ENCODE measurements at regions not wholly inside any gene's neighbourhood (a gene's known extent, or its start where the extent isn't known, plus 50 kb on each side); places are given as distances from the start of the nearest gene placed in this dataset.

DNA sequence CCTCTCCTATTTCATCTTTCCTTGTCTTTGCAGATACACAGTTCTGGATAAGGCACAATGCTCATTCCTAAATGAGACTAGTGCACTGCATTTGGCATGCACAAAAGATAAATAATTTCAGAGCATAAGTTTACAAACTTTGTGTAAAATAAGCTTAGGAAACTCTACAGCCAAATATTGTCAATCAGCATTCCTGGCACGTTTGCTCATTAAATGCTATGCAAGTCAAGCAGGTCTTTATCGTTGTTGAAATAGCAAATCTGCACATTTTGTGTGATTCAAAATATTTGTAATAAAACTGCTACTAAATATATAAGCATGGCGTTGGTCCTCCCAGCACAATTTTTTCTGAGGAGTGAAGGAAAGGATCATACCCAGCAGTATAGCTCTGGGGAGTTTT, 322.1 kb upstream of the NOCT start:
- no peaks in the 10 kb centered on the region for H3K27me3 ChIP-seq (ENCODE audit: control insufficient read depth, insufficient read depth, low read length)
- no peak for DNase-seq (ENCODE audit: low read depth)
- H3K36me3 ChIP-seq (ENCODE audit: control insufficient read depth, insufficient read depth, low read length): no peaks in the 10 kb centered on the region
- TF ChIP-seq, protein P1, sequence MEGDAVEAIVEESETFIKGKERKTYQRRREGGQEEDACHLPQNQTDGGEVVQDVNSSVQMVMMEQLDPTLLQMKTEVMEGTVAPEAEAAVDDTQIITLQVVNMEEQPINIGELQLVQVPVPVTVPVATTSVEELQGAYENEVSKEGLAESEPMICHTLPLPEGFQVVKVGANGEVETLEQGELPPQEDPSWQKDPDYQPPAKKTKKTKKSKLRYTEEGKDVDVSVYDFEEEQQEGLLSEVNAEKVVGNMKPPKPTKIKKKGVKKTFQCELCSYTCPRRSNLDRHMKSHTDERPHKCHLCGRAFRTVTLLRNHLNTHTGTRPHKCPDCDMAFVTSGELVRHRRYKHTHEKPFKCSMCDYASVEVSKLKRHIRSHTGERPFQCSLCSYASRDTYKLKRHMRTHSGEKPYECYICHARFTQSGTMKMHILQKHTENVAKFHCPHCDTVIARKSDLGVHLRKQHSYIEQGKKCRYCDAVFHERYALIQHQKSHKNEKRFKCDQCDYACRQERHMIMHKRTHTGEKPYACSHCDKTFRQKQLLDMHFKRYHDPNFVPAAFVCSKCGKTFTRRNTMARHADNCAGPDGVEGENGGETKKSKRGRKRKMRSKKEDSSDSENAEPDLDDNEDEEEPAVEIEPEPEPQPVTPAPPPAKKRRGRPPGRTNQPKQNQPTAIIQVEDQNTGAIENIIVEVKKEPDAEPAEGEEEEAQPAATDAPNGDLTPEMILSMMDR (IDR thresholded peaks at IDR 0.05; ENCODE audit: insufficient read depth, low read length, poor library complexity, severe bottlenecking): no peak
- no peak overlapping the region for H3K4me3 ChIP-seq (ENCODE audit: low read depth, low read length)

DNA sequence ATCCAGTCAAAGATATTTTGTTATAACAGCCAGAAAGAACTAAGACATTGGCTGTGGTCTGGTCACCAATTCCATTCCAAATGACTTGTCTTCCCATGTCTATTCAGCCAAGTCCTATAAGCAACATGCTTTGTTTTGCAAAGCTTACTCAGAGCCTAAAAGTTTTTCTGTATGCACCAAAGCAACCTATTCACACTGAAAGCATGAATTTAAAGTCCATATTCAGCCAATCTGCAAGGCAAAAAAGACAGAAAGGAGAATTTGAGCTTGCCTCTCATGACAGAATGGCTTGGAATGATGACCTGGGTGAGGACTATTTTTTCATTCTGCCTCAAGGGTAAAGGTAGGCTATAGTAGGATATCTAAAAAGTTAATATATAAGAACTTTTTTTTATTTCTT, 323.2 kb upstream of the NOCT start:
- H3K4me3 ChIP-seq (ENCODE audit: low read depth, low read length): no peak overlapping the region
- no peaks in the 10 kb centered on the region for H3K27me3 ChIP-seq (ENCODE audit: control insufficient read depth, insufficient read depth, low read length)
- no peaks in the 10 kb centered on the region for H3K36me3 ChIP-seq (ENCODE audit: control insufficient read depth, insufficient read depth, low read length)
- DNase-seq (ENCODE audit: low read depth): no peak
- TF ChIP-seq, protein P1 (IDR thresholded peaks at IDR 0.05; ENCODE audit: insufficient read depth, low read length, poor library complexity, severe bottlenecking): no peak

GRCh38 chr4:138689593-138689992, 326.0 kb upstream of the NOCT start:
- no peak for DNase-seq (ENCODE audit: low read depth)
- no peak overlapping the region for H3K4me3 ChIP-seq (ENCODE audit: low read depth, low read length)
- TF ChIP-seq, protein P1 (IDR thresholded peaks at IDR 0.05; ENCODE audit: insufficient read depth, low read length, poor library complexity, severe bottlenecking): no peak
- no peaks in the 10 kb centered on the region for H3K36me3 ChIP-seq (ENCODE audit: control insufficient read depth, insufficient read depth, low read length)
- no peaks in the 10 kb centered on the region for H3K27me3 ChIP-seq (ENCODE audit: control insufficient read depth, insufficient read depth, low read length)

GRCh38 chr4:138689187-138689586, 326.4 kb upstream of the NOCT start:
- Histone ChIP-seq H3K27me3 (ENCODE audit: control insufficient read depth, insufficient read depth, low read length) (no peaks in the 10 kb centered on the region), H3K4me3 (ENCODE audit: low read depth, low read length) (no peak overlapping the region), H3K36me3 (ENCODE audit: control insufficient read depth, insufficient read depth, low read length) (no peaks in the 10 kb centered on the region)
- DNase-seq (ENCODE audit: low read depth): no peak
- TF ChIP-seq, protein P1 (IDR thresholded peaks at IDR 0.05; ENCODE audit: insufficient read depth, low read length, poor library complexity, severe bottlenecking): no peak

GRCh38 chr4:138688408-138689085, 327.0 kb upstream of the NOCT start:
- H3K36me3 ChIP-seq (ENCODE audit: control insufficient read depth, insufficient read depth, low read length): no peaks in the 10 kb centered on the region
- H3K4me3 ChIP-seq (ENCODE audit: low read depth, low read length): no peak overlapping the region
- H3K27me3 ChIP-seq (ENCODE audit: control insufficient read depth, insufficient read depth, low read length): no peaks in the 10 kb centered on the region
- no peak for DNase-seq (ENCODE audit: low read depth)
- TF ChIP-seq, protein P1 (IDR thresholded peaks at IDR 0.05; ENCODE audit: insufficient read depth, low read length, poor library complexity, severe bottlenecking): no peak
